Neural crest cell (in vitro differentiated cells): ENCODE measurements at regions not wholly inside any gene's neighbourhood (a gene's known extent, or its start where the extent isn't known, plus 50 kb on each side); places are given as distances from the start of the nearest gene placed in this dataset.

Source experiments
- DNase-seq: peaks from one replicate; pipeline ENCODE4 v3.0.0; 2021; ENCODE audit warnings: low read depth, mixed read lengths, low spot score
- H3K27ac Mint-ChIP-seq: one replicate; pipeline ENCODE4 v1.8.0; 2021; ENCODE audit warnings: mild to moderate bottlenecking, mixed read lengths; ENCODE audit not compliant: unreplicated experiment
- H3K27me3 Mint-ChIP-seq: 2 replicates; pipeline ENCODE4 v1.8.0; 2021; ENCODE audit warnings: low read depth, mild to moderate bottlenecking, mixed read lengths
- H3K36me3 Mint-ChIP-seq: 2 replicates; pipeline ENCODE4 v1.8.0; 2021; ENCODE audit warnings: low read depth, mild to moderate bottlenecking, mixed read lengths
- H3K4me1 Mint-ChIP-seq: 2 replicates; pipeline ENCODE4 v1.8.0; 2021; ENCODE audit warnings: mixed read lengths
- H3K4me3 Mint-ChIP-seq: one replicate; pipeline ENCODE4 v1.8.0; 2021; ENCODE audit warnings: mild to moderate bottlenecking, mixed read lengths
- H3K9me3 Mint-ChIP-seq: 2 replicates; pipeline ENCODE4 v1.8.0; 2021; ENCODE audit warnings: mixed read lengths
- CTCF ChIP-seq: fragments of 200-600 bp; sonication (generic); conservative IDR thresholded peaks from 2 replicates; pipeline ENCODE4 v1.5.0; 2021; ENCODE audit warnings: antibody characterized with exemption, mild to moderate bottlenecking

GRCh38 chr14:87443787-87444186 is 549.2 kb downstream of the GALC start:
- TF ChIP-seq CTCF: no peak
- DNase-seq: no peak
- Mint-ChIP-seq H3K36me3 (no peaks in the 10 kb centered on the region), H3K9me3 (no peaks in the 10 kb centered on the region), H3K4me1 (no peaks in the 10 kb centered on the region), H3K27ac (no peak overlapping the region), H3K27me3 (no peaks in the 10 kb centered on the region), H3K4me3 (no peak overlapping the region)

GRCh38 chr14:87443039-87443438 is 549.9 kb downstream of the GALC start:
- Mint-ChIP-seq H3K27me3 (no peaks in the 10 kb centered on the region), H3K36me3 (no peaks in the 10 kb centered on the region), H3K27ac (no peak overlapping the region), H3K9me3 (no peaks in the 10 kb centered on the region), H3K4me1 (no peaks in the 10 kb centered on the region), H3K4me3 (no peak overlapping the region)
- no peak for TF ChIP-seq CTCF
- DNase-seq: no peak

- Mint-ChIP-seq H3K36me3 (no peaks in the 10 kb centered on the region), H3K4me3 (no peak overlapping the region), H3K4me1 (no peaks in the 10 kb centered on the region), H3K27me3 (no peaks in the 10 kb centered on the region), H3K9me3 (peaks cover 3% of the 10 kb centered on the region), H3K27ac (no peak overlapping the region)
- TF ChIP-seq CTCF: no peak
- no peak for DNase-seq
These were observed 555.8 kb downstream of the GALC start for GRCh38 chr14:87437158-87437557.

- H3K9me3 Mint-ChIP-seq: peaks cover 3% of the 10 kb centered on the region
- H3K27ac Mint-ChIP-seq: no peak overlapping the region
- no peaks in the 10 kb centered on the region for H3K27me3 Mint-ChIP-seq
- DNase-seq: no peak
- no peaks in the 10 kb centered on the region for H3K36me3 Mint-ChIP-seq
- TF ChIP-seq CTCF: no peak
- no peaks in the 10 kb centered on the region for H3K4me1 Mint-ChIP-seq
- no peak overlapping the region for H3K4me3 Mint-ChIP-seq
These were observed 558.3 kb downstream of the GALC start for GRCh38 chr14:87434680-87435079.

GRCh38 chr14:87434011-87434410 is 559.0 kb downstream of the GALC start:
- Mint-ChIP-seq H3K27me3 (no peaks in the 10 kb centered on the region), H3K4me1 (no peaks in the 10 kb centered on the region), H3K4me3 (no peak overlapping the region), H3K9me3 (peaks cover 3% of the 10 kb centered on the region), H3K36me3 (no peaks in the 10 kb centered on the region), H3K27ac (no peak overlapping the region)
- DNase-seq: no peak
- no peak for TF ChIP-seq CTCF

- no peak overlapping the region for H3K27ac Mint-ChIP-seq
- no peak for TF ChIP-seq CTCF
These were observed 560.3 kb downstream of the GALC start for GRCh38 chr14:87432698-87433097.

More at GRCh38 chr14:87432698-87433097, 560.3 kb downstream of the GALC start:
- DNase-seq: no peak
- H3K4me1 Mint-ChIP-seq: no peaks in the 10 kb centered on the region
- no peaks in the 10 kb centered on the region for H3K36me3 Mint-ChIP-seq
- H3K4me3 Mint-ChIP-seq: no peak overlapping the region
- peaks cover 3% of the 10 kb centered on the region for H3K9me3 Mint-ChIP-seq
- H3K27me3 Mint-ChIP-seq: no peaks in the 10 kb centered on the region
